H9 (cell line): ENCODE measurements at regions not wholly inside any gene's neighbourhood (a gene's known extent, or its start where the extent isn't known, plus 50 kb on each side); places are given as distances from the start of the nearest gene placed in this dataset.

Source experiments
- DNase-seq: peaks from one replicate; pipeline ENCODE4 v3.0.0-alpha.2; 2017
- H2AFZ ChIP-seq: one replicate; pipeline ENCODE4 v1.6.1; 2013; ENCODE audit warnings: mild to moderate bottlenecking, low read length, control low read depth, moderate library complexity
- H2AK5ac ChIP-seq: 2 replicates; pipeline ENCODE4 v1.6.1; 2013; ENCODE audit warnings: low read length, control low read depth, mixed read lengths; ENCODE audit not compliant: insufficient read length
- H2BK120ac ChIP-seq: one replicate; pipeline ENCODE4 v1.6.1; 2013; ENCODE audit warnings: low read depth, mild to moderate bottlenecking, low read length, control low read depth, inconsistent platforms; ENCODE audit not compliant: poor library complexity, severe bottlenecking
- H2BK12ac ChIP-seq: 2 replicates; pipeline ENCODE4 v1.6.1; 2013; ENCODE audit warnings: low read length, control low read depth, mixed read lengths, low read depth; ENCODE audit not compliant: insufficient read length
- H2BK15ac ChIP-seq: 2 replicates; pipeline ENCODE4 v1.6.1; 2013; ENCODE audit warnings: low read depth, low read length, control low read depth
- H2BK20ac ChIP-seq: one replicate; pipeline ENCODE4 v1.6.1; 2013; ENCODE audit warnings: low read depth, mild to moderate bottlenecking, low read length, control low read depth, inconsistent platforms; ENCODE audit not compliant: poor library complexity, severe bottlenecking
- H2BK5ac ChIP-seq: 2 replicates; pipeline ENCODE4 v1.6.1; 2013; ENCODE audit warnings: low read length, control low read depth, mixed read lengths; ENCODE audit not compliant: insufficient read length
- H3K14ac ChIP-seq: 2 replicates; pipeline ENCODE4 v1.6.1; 2013; ENCODE audit warnings: low read length, control low read depth; ENCODE audit not compliant: insufficient read depth
- H3K18ac ChIP-seq: 2 replicates; pipeline ENCODE4 v1.6.1; 2013; ENCODE audit warnings: low read depth, mild to moderate bottlenecking, mixed read lengths, low read length, control low read depth; ENCODE audit not compliant: insufficient read length
- H3K23ac ChIP-seq: 2 replicates; pipeline ENCODE4 v1.6.1; 2013; ENCODE audit warnings: low read length, control low read depth, mixed read lengths, low read depth; ENCODE audit not compliant: insufficient read length
- H3K23me2 ChIP-seq: 2 replicates; pipeline ENCODE4 v1.6.1; 2013; ENCODE audit warnings: low read depth, mild to moderate bottlenecking, mixed read lengths, low read length, control low read depth; ENCODE audit not compliant: insufficient read length, poor library complexity, severe bottlenecking
- H3K27ac ChIP-seq: 2 replicates; pipeline ENCODE4 v1.5.1; 2013; ENCODE audit warnings: low read length, control low read depth, mixed read lengths, low read depth; ENCODE audit not compliant: insufficient read length
- H3K27me3 ChIP-seq: 2 replicates; pipeline ENCODE4 v1.6.1; 2013; ENCODE audit warnings: low read length, control low read depth, inconsistent platforms; ENCODE audit not compliant: insufficient read depth
- H3K4ac ChIP-seq: 2 replicates; pipeline ENCODE4 v1.6.1; 2013; ENCODE audit warnings: low read depth, mild to moderate bottlenecking, control low read depth, inconsistent platforms, low read length, moderate library complexity
- H3K4me1 ChIP-seq: 2 replicates; pipeline ENCODE4 v1.6.1; 2013; ENCODE audit warnings: low read length, control low read depth, inconsistent platforms; ENCODE audit not compliant: insufficient read depth
- H3K4me2 ChIP-seq: 2 replicates; pipeline ENCODE4 v1.6.1; 2013; ENCODE audit warnings: low read length, control low read depth, mixed read lengths; ENCODE audit not compliant: insufficient read length, insufficient read depth
- H3K56ac ChIP-seq: 2 replicates; pipeline ENCODE4 v1.6.1; 2013; ENCODE audit warnings: low read depth, mild to moderate bottlenecking, mixed read lengths, low read length, control low read depth; ENCODE audit not compliant: insufficient read length
- H3K79me1 ChIP-seq: 2 replicates; pipeline ENCODE4 v1.6.1; 2013; ENCODE audit warnings: low read depth, mild to moderate bottlenecking, moderate library complexity, low read length, control low read depth, inconsistent platforms; ENCODE audit not compliant: insufficient read depth, poor library complexity, severe bottlenecking
- H3K79me2 ChIP-seq: 2 replicates; pipeline ENCODE4 v1.6.1; 2013; ENCODE audit warnings: low read length, control low read depth, inconsistent platforms; ENCODE audit not compliant: insufficient read depth
- H3K9ac ChIP-seq: 2 replicates; pipeline ENCODE4 v1.6.1; 2013; ENCODE audit warnings: low read length, control low read depth, mixed read lengths; ENCODE audit not compliant: insufficient read length; ENCODE audit errors: extremely low read depth
- H3K9me3 ChIP-seq: one replicate; pipeline ENCODE4 v1.6.1; 2013; ENCODE audit warnings: low read depth, low read length, inconsistent platforms; ENCODE audit not compliant: control insufficient read depth
- H3T11ph ChIP-seq: one replicate; pipeline ENCODE4 v1.6.1; 2013; ENCODE audit warnings: mild to moderate bottlenecking, low read length, control low read depth, inconsistent platforms
- H4K20me1 ChIP-seq: one replicate; pipeline ENCODE4 v1.6.1; 2013; ENCODE audit not compliant: control insufficient read depth, insufficient read length, insufficient read depth
- H4K5ac ChIP-seq: 2 replicates; pipeline ENCODE4 v1.6.1; 2013; ENCODE audit warnings: low read depth, mild to moderate bottlenecking, mixed read lengths, low read length, control low read depth; ENCODE audit not compliant: insufficient read length
- H4K8ac ChIP-seq: replicated peaks from 2 replicates; pipeline ENCODE4 v1.6.1; 2013; ENCODE audit warnings: low read length, control low read depth, mixed read lengths, low read depth; ENCODE audit not compliant: insufficient read length
- H4K91ac ChIP-seq: 2 replicates; pipeline ENCODE4 v1.6.1; 2013; ENCODE audit warnings: low read depth, mild to moderate bottlenecking, moderate library complexity, mixed read lengths, low read length, control low read depth; ENCODE audit not compliant: insufficient read length
- H3K27ac Mint-ChIP-seq, 3 experiments: 2 replicates in 2 of 3; 3 replicates in 1 of 3; pipeline ENCODE4 v1.8.0; 2020 to 2021; ENCODE audit warnings: mixed read lengths in 3 of 3, mild to moderate bottlenecking in 1 of 3, moderate library complexity in 1 of 3
- H3K27me3 Mint-ChIP-seq: 2 replicates; pipeline ENCODE4 v1.8.0; 2021; ENCODE audit warnings: low read depth, mild to moderate bottlenecking, moderate library complexity, mixed read lengths
- H3K36me3 Mint-ChIP-seq, 3 experiments: 2 replicates in 2 of 3; 3 replicates in 1 of 3; pipeline ENCODE4 v1.8.0; 2020 to 2021; ENCODE audit warnings: low read depth in 3 of 3, mixed read lengths in 3 of 3; ENCODE audit not compliant: insufficient read depth in 1 of 3
- H3K4me1 Mint-ChIP-seq, 2 experiments: 2 replicates each; pipeline ENCODE4 v1.8.0; 2020; ENCODE audit warnings: mixed read lengths in 2 of 2
- H3K4me3 Mint-ChIP-seq, 2 experiments: 2 replicates in 1 of 2; 3 replicates in 1 of 2; pipeline ENCODE4 v1.8.0; 2020 to 2021; ENCODE audit warnings: mild to moderate bottlenecking in 2 of 2, mixed read lengths in 2 of 2, moderate library complexity in 1 of 2
- H3K9me3 Mint-ChIP-seq, 2 experiments: 2 replicates in 1 of 2; 3 replicates in 1 of 2; pipeline ENCODE4 v1.8.0; 2020; ENCODE audit warnings: mild to moderate bottlenecking in 2 of 2, mixed read lengths in 2 of 2, moderate library complexity in 1 of 2
- WGBS: extraction: QIAGEN DNeasy Blood & Tissue Kit; methylation state at CpG from one replicate; pipeline ENCODE4 v1.1.7; 2013; ENCODE audit warnings: missing lambda C conversion rate, low lambda C conversion rate, mixed read lengths; ENCODE audit not compliant: insufficient read length; ENCODE audit errors: extremely low coverage; 5-methylcytosine and 5-hydroxymethylcytosine counted together
- TF ChIP-seq, protein P1 (sequence below): fragments of 200-600 bp; sonication (generic); conservative IDR thresholded peaks from 3 replicates; pipeline ENCODE4 v1.8.0; 2021; ENCODE audit warnings: antibody characterized with exemption, mild to moderate bottlenecking

DNA sequence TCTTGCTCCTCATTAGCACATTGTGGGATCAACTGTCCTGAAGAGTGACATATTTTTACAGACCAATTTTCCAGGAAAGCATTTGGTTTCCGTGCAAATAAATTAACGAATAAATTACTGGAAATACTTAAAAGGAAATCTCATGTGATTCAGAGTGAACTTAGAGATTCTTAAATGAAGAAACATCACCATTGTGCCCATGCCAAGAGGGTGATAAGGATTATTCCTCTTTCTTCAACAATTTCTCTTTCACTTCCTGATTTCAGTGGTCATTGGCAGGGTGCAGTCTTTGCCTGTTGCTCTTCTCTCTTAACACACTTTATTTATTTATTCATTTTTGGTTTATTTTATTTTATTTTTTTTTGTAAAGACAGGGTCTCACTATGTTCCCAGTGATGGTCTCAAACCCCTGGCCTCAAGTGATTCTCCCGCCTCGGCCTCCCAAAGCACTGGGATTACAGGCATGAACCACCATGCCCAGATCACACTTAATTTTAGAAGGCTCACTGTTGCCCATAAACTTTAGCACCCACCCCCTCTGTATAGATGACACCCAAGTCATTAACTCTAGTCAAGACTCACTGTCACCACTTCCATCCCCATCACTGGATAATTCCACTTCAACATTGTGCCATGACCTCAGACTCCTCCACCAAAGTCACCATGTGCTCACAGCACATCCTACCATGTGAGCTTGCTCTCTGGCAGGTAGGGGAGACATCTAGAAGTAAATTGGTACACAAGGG, 92.6 kb upstream of the CERS6 start:
- no peaks in the 10 kb centered on the region for H3K79me2 ChIP-seq
- no peak overlapping the region for H3K23ac ChIP-seq
- Mint-ChIP-seq H3K36me3 (no peaks in the 10 kb centered on the region), H3K27me3 (no peaks in the 10 kb centered on the region), H3K9me3 (no peaks in the 10 kb centered on the region), H3K4me3 (no peak overlapping the region), H3K4me1 (no peaks in the 10 kb centered on the region), H3K27ac (no peak overlapping the region)
- H3K79me1 ChIP-seq: no peaks in the 10 kb centered on the region
- no peak overlapping the region for H4K8ac ChIP-seq
- H2BK120ac ChIP-seq: no peak overlapping the region
- H3K9me3 ChIP-seq: no peaks in the 10 kb centered on the region
- H3K4ac ChIP-seq: no peak overlapping the region
- no peak overlapping the region for H3K56ac ChIP-seq
- no peak overlapping the region for H3K14ac ChIP-seq
- H3K4me1 ChIP-seq: no peaks in the 10 kb centered on the region
- no peaks in the 10 kb centered on the region for H4K20me1 ChIP-seq
- H2BK5ac ChIP-seq: no peak overlapping the region
- H3K9ac ChIP-seq: no peak overlapping the region
- H2BK12ac ChIP-seq: no peak overlapping the region
- no peak overlapping the region for H2AK5ac ChIP-seq
- H3T11ph ChIP-seq: no peak overlapping the region
- H3K27ac ChIP-seq: no peak overlapping the region
- H4K5ac ChIP-seq: no peak overlapping the region
- no peaks in the 10 kb centered on the region for H3K27me3 ChIP-seq
- TF ChIP-seq, protein P1, sequence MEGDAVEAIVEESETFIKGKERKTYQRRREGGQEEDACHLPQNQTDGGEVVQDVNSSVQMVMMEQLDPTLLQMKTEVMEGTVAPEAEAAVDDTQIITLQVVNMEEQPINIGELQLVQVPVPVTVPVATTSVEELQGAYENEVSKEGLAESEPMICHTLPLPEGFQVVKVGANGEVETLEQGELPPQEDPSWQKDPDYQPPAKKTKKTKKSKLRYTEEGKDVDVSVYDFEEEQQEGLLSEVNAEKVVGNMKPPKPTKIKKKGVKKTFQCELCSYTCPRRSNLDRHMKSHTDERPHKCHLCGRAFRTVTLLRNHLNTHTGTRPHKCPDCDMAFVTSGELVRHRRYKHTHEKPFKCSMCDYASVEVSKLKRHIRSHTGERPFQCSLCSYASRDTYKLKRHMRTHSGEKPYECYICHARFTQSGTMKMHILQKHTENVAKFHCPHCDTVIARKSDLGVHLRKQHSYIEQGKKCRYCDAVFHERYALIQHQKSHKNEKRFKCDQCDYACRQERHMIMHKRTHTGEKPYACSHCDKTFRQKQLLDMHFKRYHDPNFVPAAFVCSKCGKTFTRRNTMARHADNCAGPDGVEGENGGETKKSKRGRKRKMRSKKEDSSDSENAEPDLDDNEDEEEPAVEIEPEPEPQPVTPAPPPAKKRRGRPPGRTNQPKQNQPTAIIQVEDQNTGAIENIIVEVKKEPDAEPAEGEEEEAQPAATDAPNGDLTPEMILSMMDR: no peak
- no peak overlapping the region for H4K91ac ChIP-seq
- no peak overlapping the region for H2AFZ ChIP-seq
- no CpG with 5 or more reads among the region's 4 CpGs for WGBS
- no peak overlapping the region for H3K18ac ChIP-seq
- no peak for DNase-seq
- H3K4me2 ChIP-seq: no peak overlapping the region
- no peak overlapping the region for H2BK15ac ChIP-seq
- no peak overlapping the region for H2BK20ac ChIP-seq
- H3K23me2 ChIP-seq: no peaks in the 10 kb centered on the region
